DND-41 (cell line): ENCODE measurements at regions not wholly inside any gene's neighbourhood (a gene's known extent, or its start where the extent isn't known, plus 50 kb on each side); places are given as distances from the start of the nearest gene placed in this dataset.

ENCODE experiments used
- ATAC-seq: fragments of 200-7000 bp; cut with Tn5 transposase; 3 replicates; pipeline ENCODE4 v1.9.1; 2021; ENCODE audit warnings: low read depth; ENCODE audit not compliant: insufficient read depth
- DNase-seq: peaks from one replicate; pipeline ENCODE4 v3.0.0-alpha.2; 2020
- H2AFZ ChIP-seq: 2 replicates; pipeline ENCODE4 v1.6.0; 2012; ENCODE audit warnings: low read depth, low read length
- H3K27ac ChIP-seq: 2 replicates; pipeline ENCODE4 v1.5.1; 2012; ENCODE audit warnings: low read length, inconsistent platforms
- H3K27me3 ChIP-seq: fragments of 200-600 bp; sonication (generic); 2 replicates; pipeline ENCODE4 v1.6.0; 2012; ENCODE audit warnings: low read length, mild to moderate bottlenecking, inconsistent platforms; ENCODE audit not compliant: insufficient read depth, poor library complexity
- H3K36me3 ChIP-seq: 2 replicates; pipeline ENCODE4 v1.5.1; 2012; ENCODE audit warnings: low read length, inconsistent platforms; ENCODE audit not compliant: insufficient read depth
- H3K4me1 ChIP-seq: 2 replicates; pipeline ENCODE4 v1.5.1; 2012; ENCODE audit warnings: mild to moderate bottlenecking, low read length; ENCODE audit not compliant: insufficient read depth
- H3K4me2 ChIP-seq: 2 replicates; pipeline ENCODE4 v1.6.0; 2012; ENCODE audit warnings: mild to moderate bottlenecking, moderate library complexity, low read length, inconsistent platforms; ENCODE audit not compliant: insufficient read depth
- H3K4me3 ChIP-seq, 2 experiments: fragments of 200-600 bp in 1 of 2; shearing (Covaris generic) in 1 of 2; 2 replicates each; pipeline ENCODE4 v1.5.1; 2012 to 2016; ENCODE audit warnings: inconsistent platforms in 2 of 2, low read length in 2 of 2, mild to moderate bottlenecking in 2 of 2, low read depth in 1 of 2, moderate library complexity in 1 of 2
- H3K79me2 ChIP-seq: 2 replicates; pipeline ENCODE4 v1.6.0; 2012; ENCODE audit warnings: low read length, inconsistent platforms; ENCODE audit not compliant: insufficient read depth
- H3K9ac ChIP-seq: 2 replicates; pipeline ENCODE4 v1.6.0; 2012; ENCODE audit warnings: low read depth, mild to moderate bottlenecking, inconsistent platforms, low read length, moderate library complexity
- H3K9me3 ChIP-seq: 2 replicates; pipeline ENCODE4 v1.5.1; 2012; ENCODE audit warnings: low read length, moderate library complexity, mild to moderate bottlenecking, inconsistent platforms; ENCODE audit not compliant: insufficient read depth, severe bottlenecking
- H4K20me1 ChIP-seq: 2 replicates; pipeline ENCODE4 v1.6.0; 2012; ENCODE audit warnings: low read length; ENCODE audit not compliant: insufficient read depth
- EZH2 ChIP-seq: IDR thresholded peaks from 3 replicates; pipeline ENCODE4 v1.6.1; 2012; ENCODE audit warnings: borderline replicate concordance, low read depth, mild to moderate bottlenecking, moderate library complexity, low read length, inconsistent platforms; ENCODE audit not compliant: severe bottlenecking
- TF ChIP-seq, protein P1 (sequence below): IDR thresholded peaks from 2 replicates; pipeline ENCODE4 v1.5.1; 2012; ENCODE audit warnings: borderline replicate concordance, low read length, moderate library complexity, mild to moderate bottlenecking; ENCODE audit not compliant: poor library complexity, severe bottlenecking; ENCODE audit errors: extremely low read depth

DNA sequence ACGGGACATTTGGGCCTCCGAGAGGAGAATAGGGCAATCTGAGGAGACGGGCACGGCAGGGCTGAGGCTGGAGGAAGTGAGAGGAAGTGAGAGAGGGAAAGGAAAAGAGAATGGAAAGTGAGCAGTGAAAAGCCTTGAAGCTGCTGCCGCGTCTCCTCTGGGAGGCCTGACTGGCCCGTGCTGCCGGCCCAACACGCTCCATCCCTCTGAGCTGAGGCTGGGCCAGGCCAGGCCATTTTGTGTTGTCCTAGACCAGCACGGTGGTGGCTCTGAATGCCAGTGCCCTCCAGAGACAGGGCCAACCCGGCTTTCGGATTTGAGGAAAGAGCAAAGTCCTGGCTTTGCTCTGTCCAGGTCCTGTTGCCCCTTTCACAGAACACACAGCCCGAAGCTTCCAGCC is 361.1 kb upstream of the SHH start:
- H3K79me2 ChIP-seq, result no peaks in the 10 kb centered on the region
- H2AFZ ChIP-seq, result no peak overlapping the region
- no peak overlapping the region for H3K27ac ChIP-seq
- H3K4me2 ChIP-seq, result no peak overlapping the region
- no peaks in the 10 kb centered on the region; the same call in 1 of the 2 replicates for H4K20me1 ChIP-seq
- TF ChIP-seq, protein P1, sequence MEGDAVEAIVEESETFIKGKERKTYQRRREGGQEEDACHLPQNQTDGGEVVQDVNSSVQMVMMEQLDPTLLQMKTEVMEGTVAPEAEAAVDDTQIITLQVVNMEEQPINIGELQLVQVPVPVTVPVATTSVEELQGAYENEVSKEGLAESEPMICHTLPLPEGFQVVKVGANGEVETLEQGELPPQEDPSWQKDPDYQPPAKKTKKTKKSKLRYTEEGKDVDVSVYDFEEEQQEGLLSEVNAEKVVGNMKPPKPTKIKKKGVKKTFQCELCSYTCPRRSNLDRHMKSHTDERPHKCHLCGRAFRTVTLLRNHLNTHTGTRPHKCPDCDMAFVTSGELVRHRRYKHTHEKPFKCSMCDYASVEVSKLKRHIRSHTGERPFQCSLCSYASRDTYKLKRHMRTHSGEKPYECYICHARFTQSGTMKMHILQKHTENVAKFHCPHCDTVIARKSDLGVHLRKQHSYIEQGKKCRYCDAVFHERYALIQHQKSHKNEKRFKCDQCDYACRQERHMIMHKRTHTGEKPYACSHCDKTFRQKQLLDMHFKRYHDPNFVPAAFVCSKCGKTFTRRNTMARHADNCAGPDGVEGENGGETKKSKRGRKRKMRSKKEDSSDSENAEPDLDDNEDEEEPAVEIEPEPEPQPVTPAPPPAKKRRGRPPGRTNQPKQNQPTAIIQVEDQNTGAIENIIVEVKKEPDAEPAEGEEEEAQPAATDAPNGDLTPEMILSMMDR, result no peak
- TF ChIP-seq EZH2, result no peak
- H3K36me3 ChIP-seq, result no peaks in the 10 kb centered on the region
- H3K9me3 ChIP-seq, result no peaks in the 10 kb centered on the region
- DNase-seq, result no peak
- no peaks in the 10 kb centered on the region for H3K27me3 ChIP-seq
- no peak overlapping the region for H3K9ac ChIP-seq
- no peak for ATAC-seq
- H3K4me3 ChIP-seq, result no peak overlapping the region
- H3K4me1 ChIP-seq, result no peaks in the 10 kb centered on the region

DNA sequence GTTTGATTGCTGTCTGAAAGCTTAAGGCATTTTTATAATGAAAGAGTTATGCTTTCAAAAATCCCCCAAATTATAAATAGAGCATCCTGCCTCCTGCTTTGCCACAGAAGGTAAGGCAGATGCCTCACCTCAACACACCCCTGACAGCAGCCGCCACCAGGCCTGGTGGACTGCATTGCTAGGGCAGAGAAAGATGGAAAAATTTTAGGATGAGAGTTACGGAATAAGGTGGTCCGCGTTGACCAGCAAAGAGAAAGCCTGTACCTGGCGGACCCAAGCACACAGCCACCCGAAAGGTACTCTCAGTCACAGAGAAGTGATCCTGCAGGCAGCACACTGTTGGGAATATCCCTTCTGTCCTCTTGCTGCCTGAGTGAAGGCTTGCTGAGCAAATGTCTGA is 360.4 kb upstream of the SHH start:
- Histone ChIP-seq H3K4me1 (no peaks in the 10 kb centered on the region), H3K9me3 (no peaks in the 10 kb centered on the region), H3K9ac (no peak overlapping the region), H3K36me3 (no peaks in the 10 kb centered on the region), H3K4me3 (no peak overlapping the region), H3K4me2 (no peak overlapping the region), H2AFZ (no peak overlapping the region), H4K20me1 (no peaks in the 10 kb centered on the region; the same call in 1 of the 2 replicates), H3K27me3 (no peaks in the 10 kb centered on the region), H3K27ac (no peak overlapping the region), H3K79me2 (no peaks in the 10 kb centered on the region)
- no peak for DNase-seq
- TF ChIP-seq EZH2, result no peak
- TF ChIP-seq, protein P1, result no peak
- no peak for ATAC-seq

DNA sequence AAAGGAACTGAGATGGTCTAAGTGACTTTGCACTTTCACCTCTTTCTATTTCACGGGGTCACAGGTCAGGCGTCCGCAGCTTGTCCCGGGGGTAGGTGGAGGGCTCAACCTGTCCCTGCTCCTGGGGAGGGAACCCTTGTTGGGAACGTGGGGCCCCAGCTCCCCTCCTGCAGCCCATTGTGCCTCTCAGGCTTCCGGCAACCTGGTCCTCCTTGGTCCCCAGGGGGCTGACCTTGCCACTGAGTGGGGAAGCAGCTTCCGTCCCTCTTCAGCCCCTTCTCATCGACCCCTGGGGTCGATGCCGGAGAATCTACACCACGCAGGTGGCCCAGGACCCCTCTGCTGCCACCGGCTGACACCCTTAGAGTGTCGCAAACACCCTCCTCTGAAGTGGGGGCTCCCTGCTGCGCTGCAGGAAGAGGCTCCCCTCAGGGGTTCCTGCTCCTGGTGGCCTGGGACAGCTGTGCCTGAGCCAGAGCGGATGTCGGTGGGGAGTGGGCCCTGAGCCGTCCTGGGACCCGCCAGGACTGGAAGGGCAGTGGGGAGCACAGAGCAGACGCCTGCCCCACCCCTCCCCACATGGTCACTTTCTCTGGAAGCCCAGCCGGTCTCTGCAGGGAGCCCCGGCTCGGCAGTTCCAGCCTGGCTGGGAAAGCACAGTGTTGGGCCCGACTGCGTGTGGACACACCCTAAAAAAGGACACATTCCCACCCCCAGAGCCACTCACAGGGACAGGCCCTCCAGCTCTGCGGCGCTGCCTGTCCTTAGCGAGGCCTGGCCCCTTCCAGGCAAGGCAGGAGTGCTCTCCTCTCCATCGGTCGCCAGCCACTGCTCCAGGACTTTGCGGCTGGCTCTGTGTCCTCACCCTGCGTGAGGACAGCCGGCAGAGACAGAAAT is 357.5 kb upstream of the SHH start:
- H3K4me1 ChIP-seq, result no peaks in the 10 kb centered on the region
- no peak overlapping the region for H3K27ac ChIP-seq
- no peaks in the 10 kb centered on the region for H3K9me3 ChIP-seq
- DNase-seq (no peak), ATAC-seq (no peak)
- TF ChIP-seq, protein P1, result no peak
- no peak for TF ChIP-seq EZH2
- no peaks in the 10 kb centered on the region for H3K79me2 ChIP-seq
- H3K36me3 ChIP-seq, result no peaks in the 10 kb centered on the region
- H3K9ac ChIP-seq, result no peak overlapping the region
- no peak overlapping the region for H3K4me2 ChIP-seq
- no peak overlapping the region for H3K4me3 ChIP-seq
- H3K27me3 ChIP-seq, result no peaks in the 10 kb centered on the region
- H2AFZ ChIP-seq, result no peak overlapping the region
- H4K20me1 ChIP-seq, result no peaks in the 10 kb centered on the region; the same call in 1 of the 2 replicates
